A549 (cell line): ENCODE measurements at regions not wholly inside any gene's neighbourhood (a gene's known extent, or its start where the extent isn't known, plus 50 kb on each side); places are given as distances from the start of the nearest gene placed in this dataset.

Experiments
- ATAC-seq, 2 experiments: fragments of 200-7000 bp in 1 of 2; fragments of >200 bp in 1 of 2; cut with Nextera tagmentation in 1 of 2; cut with Tn5 transposase in 1 of 2; 3 replicates each; pipeline versions ENCODE4 v1.8.0 to v1.9.1; 2018 to 2020; ENCODE audit warnings: mild to moderate bottlenecking in 1 of 2, moderate library complexity in 1 of 2
- CTCF ChIA-PET: fragments of 300-600 bp; sonication (Branson Sonifier 250); formaldehyde crosslinking; extraction: SDS; loops from one replicate; lab custom pipeline; 2021; ENCODE audit warnings: antibody characterized with exemption, inconsistent platforms; lab: Yijun Ruan, JAX
- POLR2A ChIA-PET: fragments of 350-600 bp; formaldehyde crosslinking; extraction: SDS; loops from one replicate; lab custom pipeline; 2021; ENCODE audit warnings: antibody characterized with exemption, inconsistent platforms; lab: Yijun Ruan, JAX
- DNase-seq, 2 experiments: peaks; one replicate each; pipeline versions ENCODE4 v3.0.0 to v3.0.0-alpha.2; 2011 to 2016; ENCODE audit warnings: low read depth in 1 of 2, low spot score in 1 of 2
- FAIRE-seq: peaks from 2 replicates; lab custom pipeline; 2011; peaks lifted over from hg19 to GRCh38; lab: Jason Lieb, UNC
- H3K27ac ChIP-seq, 2 experiments: fragments of >200 bp; sonication (Bioruptor Twin); formaldehyde crosslinking; 3 replicates each; pipeline ENCODE4 v1.5.1; 2016 to 2017
- H3K4me1 ChIP-seq: fragments of >200 bp; sonication (Bioruptor Twin); formaldehyde crosslinking; 3 replicates; pipeline ENCODE4 v1.6.1; 2016
- H3K4me2 ChIP-seq: fragments of >200 bp; sonication (Bioruptor Twin); formaldehyde crosslinking; 3 replicates; pipeline ENCODE4 v1.6.1; 2016
- H3K4me3 ChIP-seq: fragments of >200 bp; sonication (Bioruptor Twin); formaldehyde crosslinking; 3 replicates; pipeline ENCODE4 v1.5.1; 2016
- H3K9me3 ChIP-seq: fragments of >200 bp; sonication (Bioruptor Twin); formaldehyde crosslinking; 3 replicates; pipeline ENCODE4 v1.6.1; 2016
- ATOH8 ChIP-seq: fragments of 250-450 bp; sonication (Bioruptor Pico); IDR thresholded peaks from 2 replicates; pipeline ENCODE4 v1.5.0; 2020; ENCODE audit warnings: low read depth, mild to moderate bottlenecking, moderate library complexity
- CBX8 ChIP-seq: fragments of 200-600 bp; sonication (generic); IDR thresholded peaks from 2 replicates; pipeline ENCODE4 v1.6.1; 2016
- EHMT2 ChIP-seq: fragments of 200-600 bp; sonication (generic); IDR thresholded peaks from 2 replicates; pipeline ENCODE4 v1.6.1; 2016; ENCODE audit warnings: antibody characterized with exemption, low read depth, mild to moderate bottlenecking, moderate library complexity
- ELK1 ChIP-seq: fragments of 150-350 bp; IDR thresholded peaks from 2 replicates; pipeline ENCODE4 v1.6.1; 2014; ENCODE audit warnings: low read depth, mild to moderate bottlenecking, low read length
- GATA3 ChIP-seq: IDR thresholded peaks from 2 replicates; pipeline ENCODE4 v1.6.1; 2012; ENCODE audit warnings: borderline replicate concordance
- HDAC2 ChIP-seq: fragments of 200-600 bp; sonication (generic); IDR thresholded peaks from 2 replicates; pipeline ENCODE4 v1.6.1; 2016
- HEYL ChIP-seq: fragments of 250-450 bp; sonication (Bioruptor Pico); IDR thresholded peaks from 2 replicates; pipeline ENCODE4 v1.8.0; 2021; ENCODE audit warnings: mild to moderate bottlenecking, moderate library complexity
- HMGXB4 ChIP-seq: fragments of 250-450 bp; sonication (Bioruptor Pico); IDR thresholded peaks from 2 replicates; pipeline ENCODE4 v1.5.0; 2021; ENCODE audit warnings: mild to moderate bottlenecking, moderate library complexity, borderline replicate concordance
- HOXB13 ChIP-seq: fragments of 250-450 bp; sonication (Bioruptor Pico); IDR thresholded peaks from 2 replicates; pipeline ENCODE4 v1.5.0; 2020; ENCODE audit warnings: low read depth, mild to moderate bottlenecking, moderate library complexity
- JUNB ChIP-seq: fragments of >200 bp; sonication (Bioruptor Twin); formaldehyde crosslinking; IDR thresholded peaks from 2 replicates; pipeline ENCODE4 v1.6.1; 2016
- KDM1A ChIP-seq: fragments of 200-600 bp; sonication (generic); IDR thresholded peaks from 2 replicates; pipeline ENCODE4 v1.6.1; 2016; ENCODE audit warnings: low read depth, mild to moderate bottlenecking
- MYC ChIP-seq: IDR thresholded peaks from 2 replicates; pipeline ENCODE4 v1.6.1; 2012; ENCODE audit warnings: mild to moderate bottlenecking, inconsistent platforms, low read length, improper control_type of control experiment, borderline replicate concordance
- NFE2L2 ChIP-seq: fragments of 150-350 bp; conservative IDR thresholded peaks from 2 replicates; pipeline ENCODE4 v1.6.1; 2014; ENCODE audit warnings: low read length
- PBX3 ChIP-seq: IDR thresholded peaks from 2 replicates; pipeline ENCODE4 v1.6.1; 2012
- POLR2A ChIP-seq: IDR thresholded peaks from 2 replicates; pipeline ENCODE4 v1.6.1; 2012; ENCODE audit warnings: mild to moderate bottlenecking, low read length
- RAD21 ChIP-seq, 2 experiments: fragments of >200 bp in 1 of 2; sonication (Bioruptor Twin) in 1 of 2; formaldehyde crosslinking in 1 of 2; IDR thresholded peaks in 1 of 2; conservative IDR thresholded peaks in 1 of 2; 2 replicates in 1 of 2; 3 replicates in 1 of 2; pipeline ENCODE4 v1.6.1; 2012 to 2018; ENCODE audit warnings: inconsistent platforms in 1 of 2
- RFX5 ChIP-seq: fragments of 450-650 bp; IDR thresholded peaks from 2 replicates; pipeline ENCODE4 v1.7.1; 2014; ENCODE audit warnings: antibody characterized with exemption, mild to moderate bottlenecking, moderate library complexity
- SMC3 ChIP-seq: fragments of >200 bp; sonication (Bioruptor Twin); formaldehyde crosslinking; IDR thresholded peaks from 3 replicates; pipeline ENCODE4 v1.6.1; 2018; ENCODE audit warnings: inconsistent platforms
- SREBF2 ChIP-seq: fragments of 450-650 bp; IDR thresholded peaks from 2 replicates; pipeline ENCODE4 v1.6.1; 2014; ENCODE audit warnings: mild to moderate bottlenecking, moderate library complexity
- TFCP2L1 ChIP-seq: fragments of 250-450 bp; sonication (Bioruptor Pico); IDR thresholded peaks from 2 replicates; pipeline ENCODE4 v1.5.0; 2021; ENCODE audit warnings: mild to moderate bottlenecking
- ZC3H11A ChIP-seq: fragments of 450-650 bp; IDR thresholded peaks from 2 replicates; pipeline ENCODE4 v1.6.1; 2014; ENCODE audit warnings: antibody characterized with exemption, mild to moderate bottlenecking
- ZFP36 ChIP-seq: fragments of 450-650 bp; IDR thresholded peaks from 2 replicates; pipeline ENCODE4 v1.6.1; 2014; ENCODE audit warnings: borderline replicate concordance; ENCODE audit not compliant: partially characterized antibody
- WGBS: methylation state at CpG from one replicate; pipeline ENCODE4 v1.1.6; 2017; ENCODE audit errors: missing lambda C conversion rate; 5-methylcytosine and 5-hydroxymethylcytosine counted together

GRCh38 chr12:89846473-89847055 lies 137.9 kb upstream of the ATP2B1 start:
- ChIA-PET POLR2A (no interaction called here), CTCF (no interaction called here)
- DNase-seq (no peak), FAIRE-seq (no peak), ATAC-seq (no peak)
- Histone ChIP-seq H3K27ac (no peak overlapping the region), H3K4me3 (no peak overlapping the region), H3K4me2 (no peak overlapping the region), H3K4me1 (no peaks in the 10 kb centered on the region), H3K9me3 (no peaks in the 10 kb centered on the region)
- TF ChIP-seq ZFP36 (no peak), HDAC2 (no peak), NFE2L2 (no peak), TFCP2L1 (CRISPR knock-in tag) (no peak), HMGXB4 (CRISPR knock-in tag) (no peak), EHMT2 (no peak), JUNB (no peak), HEYL (CRISPR knock-in tag) (no peak), SREBF2 (no peak)
- 77% methylated on average over 2 of the region's 2 CpGs for WGBS

- no peak for ATAC-seq
Measured at GRCh38 chr12:89845767-89846166, 137.1 kb upstream of the ATP2B1 start.

More at GRCh38 chr12:89845767-89846166, 137.1 kb upstream of the ATP2B1 start:
- Histone ChIP-seq H3K4me1 (no peaks in the 10 kb centered on the region), H3K27ac (no peak overlapping the region), H3K4me3 (no peak overlapping the region), H3K4me2 (no peak overlapping the region), H3K9me3 (no peaks in the 10 kb centered on the region)
- POLR2A ChIA-PET = no interaction called here
- CTCF ChIA-PET = no interaction called here
- no peak for DNase-seq
- no peak for FAIRE-seq
- 38% methylated on average over 1 of the region's 1 CpG for WGBS
- no peak for TF ChIP-seq SREBF2
- no peak for TF ChIP-seq ZC3H11A
- TF ChIP-seq HOXB13 (CRISPR knock-in tag) = no peak
- no peak for TF ChIP-seq TFCP2L1 (CRISPR knock-in tag)
- no peak for TF ChIP-seq PBX3
- TF ChIP-seq ELK1 = no peak
- TF ChIP-seq ATOH8 (CRISPR knock-in tag) = no peak
- TF ChIP-seq RFX5 = no peak
- no peak for TF ChIP-seq POLR2A
- TF ChIP-seq KDM1A = no peak
- no peak for TF ChIP-seq ZFP36
- no peak for TF ChIP-seq RAD21 (conservative IDR thresholded peaks at IDR 0.05 in 1 of 2, IDR thresholded peaks at IDR 0.05 in 1 of 2)
- TF ChIP-seq MYC = no peak
- TF ChIP-seq CBX8 = no peak
- TF ChIP-seq SMC3 = no peak
- no peak for TF ChIP-seq GATA3
- no peak for TF ChIP-seq NFE2L2
- TF ChIP-seq, all 56 proteins: peak for 0
